Keratinocyte (primary cell): ENCODE measurements at regions not wholly inside any gene's neighbourhood (a gene's known extent, or its start where the extent isn't known, plus 50 kb on each side); places are given as distances from the start of the nearest gene placed in this dataset.

Experiments
- DNase-seq: peaks from one replicate; pipeline ENCODE4 v3.0.0-alpha.2; 2011; ENCODE audit warnings: low read depth, missing footprints, low spot score
- FAIRE-seq: peaks from 2 replicates; lab custom pipeline; 2011; peaks lifted over from hg19 to GRCh38; lab: Jason Lieb, UNC
- H2AFZ ChIP-seq: 2 replicates; pipeline ENCODE4 v1.6.0; 2012; ENCODE audit warnings: low read length, control low read depth, inconsistent platforms; ENCODE audit not compliant: control insufficient read depth
- H3K27ac ChIP-seq: 2 replicates; pipeline ENCODE4 v1.5.1; 2011; ENCODE audit warnings: low read length; ENCODE audit not compliant: control insufficient read depth, insufficient read depth
- H3K27me3 ChIP-seq: 3 replicates; pipeline ENCODE4 v1.6.0; 2011; ENCODE audit warnings: low read length; ENCODE audit not compliant: control insufficient read depth, insufficient read depth; ENCODE audit errors: extremely low read depth
- H3K36me3 ChIP-seq, 2 experiments: 2 replicates in 1 of 2; 3 replicates in 1 of 2; pipeline ENCODE4 v1.5.1; 2011; ENCODE audit warnings: low read length in 2 of 2, mild to moderate bottlenecking in 1 of 2; ENCODE audit not compliant: control insufficient read depth in 2 of 2, insufficient read depth in 2 of 2; ENCODE audit errors: extremely low read depth in 1 of 2
- H3K4me1 ChIP-seq: 3 replicates; pipeline ENCODE4 v1.5.1; 2011; ENCODE audit warnings: low read length; ENCODE audit not compliant: control insufficient read depth, insufficient read depth; ENCODE audit errors: extremely low read depth
- H3K4me2 ChIP-seq: 3 replicates; pipeline ENCODE4 v1.6.0; 2011; ENCODE audit warnings: low read depth, low read length; ENCODE audit not compliant: control insufficient read depth, insufficient read depth; ENCODE audit errors: extremely low read depth
- H3K4me3 ChIP-seq, 3 experiments: fragments of 200-600 bp in 1 of 3; sonication (generic) in 1 of 3; 2 replicates in 2 of 3; 3 replicates in 1 of 3; pipeline ENCODE4 v1.5.1; 2011 to 2016; ENCODE audit warnings: low read length in 3 of 3, mild to moderate bottlenecking in 3 of 3, control low read depth in 2 of 3, inconsistent platforms in 1 of 3, low read depth in 1 of 3, mixed read lengths in 1 of 3, mixed run types in 1 of 3, moderate library complexity in 1 of 3; ENCODE audit not compliant: control insufficient read depth in 2 of 3, insufficient read depth in 2 of 3; ENCODE audit errors: extremely low read depth in 1 of 3
- H3K79me2 ChIP-seq: 2 replicates; pipeline ENCODE4 v1.6.0; 2012; ENCODE audit warnings: low read length; ENCODE audit not compliant: control insufficient read depth, insufficient read depth
- H3K9ac ChIP-seq: 3 replicates; pipeline ENCODE4 v1.6.0; 2011; ENCODE audit warnings: low read length; ENCODE audit not compliant: control insufficient read depth, insufficient read depth; ENCODE audit errors: extremely low read depth
- H3K9me1 ChIP-seq: 3 replicates; pipeline ENCODE4 v1.6.0; 2011; ENCODE audit warnings: low read length; ENCODE audit not compliant: control insufficient read depth, insufficient read depth; ENCODE audit errors: extremely low read depth
- H3K9me3 ChIP-seq: 2 replicates; pipeline ENCODE4 v1.5.1; 2012; ENCODE audit warnings: low read depth, low read length; ENCODE audit not compliant: control insufficient read depth
- H4K20me1 ChIP-seq: 3 replicates; pipeline ENCODE4 v1.6.0; 2011; ENCODE audit warnings: low read length; ENCODE audit not compliant: control insufficient read depth, insufficient read depth; ENCODE audit errors: extremely low read depth
- CTCF ChIP-seq, 3 experiments: IDR thresholded peaks in 1 of 3; conservative IDR thresholded peaks in 1 of 3; optimal IDR thresholded peaks in 1 of 3; 2 replicates in 2 of 3; 3 replicates in 1 of 3; pipeline versions ENCODE3 to v1.5.1; 2011; ENCODE audit warnings: low read length in 3 of 3, mild to moderate bottlenecking in 3 of 3, moderate library complexity in 2 of 3, control low read depth in 1 of 3, inconsistent platforms in 1 of 3; ENCODE audit not compliant: insufficient read depth in 2 of 3; ENCODE audit errors: extremely low read depth in 1 of 3
- EZH2 ChIP-seq: IDR thresholded peaks from one replicate; pipeline ENCODE4 v1.6.1; 2012; ENCODE audit warnings: inconsistent platforms, mild to moderate bottlenecking, low read length, moderate library complexity
- dilution Hi-C: fragments of 300-500 bp; cut with MboI; formaldehyde crosslinking; loops from one replicate; pipeline ENCODE4 v1.7.0; 2020; ENCODE audit warnings: low sequenced_read_pairs; ENCODE audit not compliant: extremely low pct_ligation_motif_present

GRCh38 chr1:5757187-5757805, 234.9 kb downstream of the NPHP4 start:
- no peak overlapping the region for H2AFZ ChIP-seq
- no peaks in the 10 kb centered on the region for H3K79me2 ChIP-seq
- no peaks in the 10 kb centered on the region for H3K9me1 ChIP-seq
- H3K27ac ChIP-seq, result no peak overlapping the region
- no peaks in the 10 kb centered on the region for H4K20me1 ChIP-seq
- no peak overlapping the region for H3K9ac ChIP-seq
- no peaks in the 10 kb centered on the region for H3K4me1 ChIP-seq
- no peak for FAIRE-seq
- H3K9me3 ChIP-seq, result no peaks in the 10 kb centered on the region
- H3K36me3 ChIP-seq, result no peaks in the 10 kb centered on the region
- dilution Hi-C loops, result no loop called here
- no peak for DNase-seq
- H3K4me3 ChIP-seq, result no peak overlapping the region
- no peaks in the 10 kb centered on the region for H3K27me3 ChIP-seq
- TF ChIP-seq EZH2, result no peak
- TF ChIP-seq CTCF (optimal IDR thresholded peaks at IDR 0.05 in 1 of 3, IDR thresholded peaks at IDR 0.05 in 1 of 3, conservative IDR thresholded peaks at IDR 0.05 in 1 of 3; ENCODE audit: extremely low read depth in 1 of 3, insufficient read depth in 2 of 3, low read length in 3 of 3), result no peak
- H3K4me2 ChIP-seq, result no peak overlapping the region

- Histone ChIP-seq H3K9ac (no peak overlapping the region), H3K9me3 (no peaks in the 10 kb centered on the region), H3K36me3 (no peaks in the 10 kb centered on the region), H4K20me1 (no peaks in the 10 kb centered on the region), H3K4me3 (no peak overlapping the region), H3K9me1 (no peaks in the 10 kb centered on the region), H3K4me1 (no peaks in the 10 kb centered on the region), H2AFZ (no peak overlapping the region), H3K27me3 (no peaks in the 10 kb centered on the region), H3K4me2 (no peak overlapping the region), H3K79me2 (no peaks in the 10 kb centered on the region), H3K27ac (no peak overlapping the region)
- TF ChIP-seq EZH2 (no peak), CTCF (optimal IDR thresholded peaks at IDR 0.05 in 1 of 3, IDR thresholded peaks at IDR 0.05 in 1 of 3, conservative IDR thresholded peaks at IDR 0.05 in 1 of 3; ENCODE audit: extremely low read depth in 1 of 3, insufficient read depth in 2 of 3, low read length in 3 of 3) (no peak)
- no peak for FAIRE-seq
- no peak for DNase-seq
- dilution Hi-C loops, result no loop called here
These were observed 235.6 kb downstream of the NPHP4 start for GRCh38 chr1:5756434-5757186.
